ENCODE measurements at regions not wholly inside any gene's neighbourhood (a gene's known extent, or its start where the extent isn't known, plus 50 kb on each side); places are given as distances from the start of the nearest gene placed in this dataset.

DNA sequence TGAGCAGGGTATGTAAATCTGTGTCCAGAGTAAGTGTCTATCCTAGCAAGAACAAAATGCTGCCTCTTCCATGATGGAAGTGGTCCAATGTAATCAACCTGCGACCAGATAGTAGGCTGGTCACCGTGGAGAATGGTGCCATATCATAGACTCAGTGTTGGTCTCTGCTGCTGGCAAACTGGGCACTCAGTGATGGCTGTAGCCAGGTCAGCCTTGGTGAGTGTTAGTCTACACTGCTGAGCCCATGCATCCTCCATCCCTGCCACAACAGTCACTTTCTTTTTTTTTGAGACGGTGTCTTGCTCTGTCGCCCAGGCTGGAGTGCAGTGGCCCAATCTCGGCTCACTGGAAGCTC lies 69.3 kb downstream of the CHRD start:
- Mint-ChIP-seq H3K36me3 (ENCODE audit: low read depth, unreplicated experiment) (no peaks in the 10 kb centered on the region), H3K4me1 (ENCODE audit: unreplicated experiment) (no peaks in the 10 kb centered on the region), H3K27me3 (ENCODE audit: unreplicated experiment) (peaks cover 7% of the 10 kb centered on the region), H3K9me3 (ENCODE audit: unreplicated experiment) (no peaks in the 10 kb centered on the region), H3K4me3 (ENCODE audit: unreplicated experiment) (no peak overlapping the region), H3K27ac (ENCODE audit: unreplicated experiment) (no peak overlapping the region)
- DNase-seq (ENCODE audit: low spot score): no peak
- TF ChIP-seq CTCF (IDR thresholded peaks at IDR 0.05; ENCODE audit: unreplicated experiment): no peak

DNA sequence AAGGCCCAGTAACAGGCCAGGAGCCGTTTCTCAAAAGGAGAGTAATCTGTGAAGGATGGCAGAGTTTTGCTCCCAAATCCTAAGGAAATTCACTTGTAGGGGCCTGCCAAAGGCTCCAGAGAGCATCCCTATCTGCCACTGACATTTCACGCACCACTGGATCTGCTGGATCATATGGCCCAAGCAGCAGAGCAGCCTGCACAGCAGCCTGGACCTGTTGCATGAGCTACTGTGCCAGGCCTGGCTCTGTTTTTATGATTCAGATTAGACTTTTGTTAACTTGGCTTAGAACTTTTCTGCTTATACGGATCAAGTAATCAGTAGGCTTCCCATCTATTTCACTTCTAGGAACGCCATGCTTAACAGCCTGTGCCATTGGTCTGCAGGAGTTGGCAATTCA lies 70.7 kb downstream of the CHRD start:
- DNase-seq (ENCODE audit: low spot score): no peak
- Mint-ChIP-seq H3K9me3 (ENCODE audit: unreplicated experiment) (no peaks in the 10 kb centered on the region), H3K27ac (ENCODE audit: unreplicated experiment) (no peak overlapping the region), H3K27me3 (ENCODE audit: unreplicated experiment) (peaks cover 7% of the 10 kb centered on the region), H3K4me1 (ENCODE audit: unreplicated experiment) (no peaks in the 10 kb centered on the region), H3K36me3 (ENCODE audit: low read depth, unreplicated experiment) (no peaks in the 10 kb centered on the region), H3K4me3 (ENCODE audit: unreplicated experiment) (no peak overlapping the region)
- no peak for TF ChIP-seq CTCF (IDR thresholded peaks at IDR 0.05; ENCODE audit: unreplicated experiment)

GRCh38 chr3:184453296-184453695 lies 73.4 kb downstream of the CHRD start:
- Mint-ChIP-seq H3K36me3 (ENCODE audit: low read depth, unreplicated experiment) (no peaks in the 10 kb centered on the region), H3K9me3 (ENCODE audit: unreplicated experiment) (no peaks in the 10 kb centered on the region), H3K27me3 (ENCODE audit: unreplicated experiment) (peaks cover 2% of the 10 kb centered on the region), H3K4me3 (ENCODE audit: unreplicated experiment) (no peak overlapping the region), H3K4me1 (ENCODE audit: unreplicated experiment) (no peaks in the 10 kb centered on the region), H3K27ac (ENCODE audit: unreplicated experiment) (no peak overlapping the region)
- DNase-seq (ENCODE audit: low spot score): no peak
- TF ChIP-seq CTCF (IDR thresholded peaks at IDR 0.05; ENCODE audit: unreplicated experiment): no peak

DNA sequence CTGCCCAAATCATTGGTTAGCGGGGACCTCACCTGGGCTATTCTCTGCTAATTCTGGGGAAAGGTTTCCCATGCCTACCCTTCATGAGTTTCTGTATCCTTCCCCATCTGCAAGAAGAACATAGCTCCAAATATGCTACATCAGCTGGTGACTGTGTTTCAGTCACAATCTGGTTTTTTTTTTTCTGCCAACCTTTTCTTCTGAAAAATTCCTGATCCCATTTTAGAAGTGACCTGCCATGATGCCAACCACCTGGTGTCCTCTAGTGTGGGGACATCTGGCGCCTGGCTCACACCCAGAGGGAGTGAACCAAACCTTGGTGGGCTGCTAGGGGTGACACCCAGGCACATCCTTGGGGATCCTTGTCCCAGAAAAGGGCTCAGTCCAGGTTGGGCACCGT lies 76.1 kb downstream of the CHRD start:
- Mint-ChIP-seq H3K36me3 (ENCODE audit: low read depth, unreplicated experiment) (no peaks in the 10 kb centered on the region), H3K4me3 (ENCODE audit: unreplicated experiment) (no peak overlapping the region), H3K27ac (ENCODE audit: unreplicated experiment) (no peak overlapping the region), H3K27me3 (ENCODE audit: unreplicated experiment) (peaks cover 2% of the 10 kb centered on the region), H3K4me1 (ENCODE audit: unreplicated experiment) (no peaks in the 10 kb centered on the region), H3K9me3 (ENCODE audit: unreplicated experiment) (no peaks in the 10 kb centered on the region)
- no peak for TF ChIP-seq CTCF (IDR thresholded peaks at IDR 0.05; ENCODE audit: unreplicated experiment)
- DNase-seq (ENCODE audit: low spot score): no peak

- Mint-ChIP-seq H3K27ac (ENCODE audit: unreplicated experiment) (no peak overlapping the region), H3K4me1 (ENCODE audit: unreplicated experiment) (no peaks in the 10 kb centered on the region), H3K36me3 (ENCODE audit: low read depth, unreplicated experiment) (no peaks in the 10 kb centered on the region), H3K27me3 (ENCODE audit: unreplicated experiment) (peaks cover 2% of the 10 kb centered on the region), H3K4me3 (ENCODE audit: unreplicated experiment) (no peak overlapping the region), H3K9me3 (ENCODE audit: unreplicated experiment) (no peaks in the 10 kb centered on the region)
- TF ChIP-seq CTCF (IDR thresholded peaks at IDR 0.05; ENCODE audit: unreplicated experiment): no peak
- no peak for DNase-seq (ENCODE audit: low spot score)
Observed at GRCh38 chr3:184456476-184456875, 76.6 kb downstream of the CHRD start.
